GM18505 (cell line): ENCODE measurements at regions not wholly inside any gene's neighbourhood (a gene's known extent, or its start where the extent isn't known, plus 50 kb on each side); places are given as distances from the start of the nearest gene placed in this dataset.

Experiments
- ATAC-seq: cut with Tn5 transposase; IDR thresholded peaks from one replicate; pipeline ENCODE4 v1.9.1; 2021; ENCODE audit not compliant: unreplicated experiment
- POLR2A ChIP-seq: IDR thresholded peaks from 4 replicates; pipeline ENCODE4 v1.6.1; 2011; ENCODE audit warnings: borderline replicate concordance; ENCODE audit not compliant: insufficient read depth, insufficient read length; ENCODE audit errors: extremely low read depth

- no peak for TF ChIP-seq POLR2A
- ATAC-seq = no peak
These were observed 387.6 kb upstream of the NRP1 start for GRCh38 chr10:33722067-33722466.

DNA sequence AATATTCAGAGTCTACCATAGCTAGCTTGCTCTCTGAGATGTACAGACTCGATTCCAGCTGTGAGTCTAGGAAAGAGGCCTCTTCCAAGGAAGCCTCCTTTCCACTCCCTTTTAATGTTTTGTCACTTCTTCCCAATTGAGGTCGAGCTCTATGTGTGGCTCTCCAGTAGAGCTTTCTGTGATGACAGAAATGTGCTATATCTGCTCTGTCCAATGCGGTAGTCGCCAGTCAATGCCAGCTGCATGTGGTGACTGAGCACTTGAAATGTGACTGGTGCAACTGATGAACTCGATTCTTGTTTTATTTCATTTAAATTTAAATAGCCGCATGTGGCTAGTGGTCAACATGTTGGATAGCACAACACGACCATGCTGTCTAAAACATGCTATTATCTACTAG lies 387.0 kb upstream of the NRP1 start:
- no peak for ATAC-seq
- TF ChIP-seq POLR2A = no peak

- TF ChIP-seq POLR2A = no peak
- ATAC-seq = no peak
These were observed 385.7 kb upstream of the NRP1 start for GRCh38 chr10:33720161-33720560.

- ATAC-seq = no peak
These were observed 384.7 kb upstream of the NRP1 start for GRCh38 chr10:33719005-33719703.

DNA sequence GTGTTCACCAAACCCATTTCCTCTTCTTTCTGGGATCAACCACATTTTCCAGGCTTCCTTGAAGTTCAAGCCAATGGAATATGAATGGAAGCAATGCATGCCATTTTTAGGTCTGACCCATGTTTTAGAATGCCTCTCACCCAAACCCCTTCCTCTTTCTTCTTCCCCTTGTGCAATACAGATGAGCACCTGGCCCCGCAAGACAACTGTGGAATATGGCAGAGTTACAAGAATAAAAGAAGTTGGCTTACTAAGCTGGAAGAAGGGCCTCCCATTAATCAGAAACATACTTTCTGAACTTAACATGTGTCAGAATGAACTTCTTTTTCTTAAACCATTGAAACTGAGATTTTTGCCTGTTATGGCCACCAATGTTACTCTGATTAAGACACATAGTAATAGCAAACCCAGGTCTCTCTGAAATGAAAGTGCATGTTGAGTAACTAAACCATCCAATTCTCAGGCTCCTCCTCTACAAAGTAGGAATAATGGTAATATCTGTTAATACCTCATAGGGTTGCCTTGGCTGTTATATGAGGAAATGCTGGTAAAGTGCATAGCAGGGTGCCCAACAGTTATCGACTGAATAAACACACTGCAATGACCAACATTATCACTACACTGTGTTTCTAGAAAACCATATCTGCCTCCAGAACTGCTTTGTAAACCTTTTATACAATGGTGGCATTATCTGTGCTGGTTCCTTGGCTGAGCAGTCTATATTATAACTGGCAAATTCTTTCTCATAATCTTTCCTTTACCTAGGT lies 382.2 kb upstream of the NRP1 start:
- no peak for TF ChIP-seq POLR2A
- no peak for ATAC-seq

More at GRCh38 chr10:33719005-33719703, 384.7 kb upstream of the NRP1 start:
- TF ChIP-seq POLR2A = no peak

DNA sequence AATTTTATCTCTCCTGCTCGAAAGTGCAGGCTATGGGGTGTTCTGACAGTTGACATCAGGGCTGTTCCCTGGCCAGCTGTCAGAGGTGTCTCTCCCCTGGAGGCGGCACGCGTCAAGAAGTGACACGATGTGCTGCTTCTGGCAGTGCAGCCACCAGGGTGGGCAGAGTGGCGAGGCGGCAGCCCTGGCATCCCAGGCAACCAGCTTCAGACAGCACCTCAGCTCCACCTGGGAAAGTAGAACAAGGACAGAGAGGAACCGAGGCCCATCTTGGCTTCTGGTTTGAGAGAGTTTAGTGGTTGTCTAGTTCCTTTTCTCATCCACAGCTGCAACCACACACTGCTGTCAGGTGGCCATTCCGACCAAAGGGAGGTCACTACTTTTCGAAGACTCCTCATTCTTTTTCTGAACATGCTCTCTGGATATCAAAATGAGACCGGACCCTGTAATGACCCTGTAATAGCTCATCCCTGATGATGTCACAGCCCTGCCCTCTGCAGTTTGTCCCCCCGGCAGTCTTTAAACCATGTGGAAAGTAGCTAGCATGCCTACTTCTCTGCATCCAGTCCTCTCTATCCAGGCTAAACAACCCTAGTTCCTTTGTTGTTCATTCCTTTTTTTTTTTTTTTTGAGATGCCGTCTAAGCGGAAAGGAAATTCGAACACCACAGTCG lies 381.0 kb upstream of the NRP1 start:
- ATAC-seq = no peak
- TF ChIP-seq POLR2A = no peak

DNA sequence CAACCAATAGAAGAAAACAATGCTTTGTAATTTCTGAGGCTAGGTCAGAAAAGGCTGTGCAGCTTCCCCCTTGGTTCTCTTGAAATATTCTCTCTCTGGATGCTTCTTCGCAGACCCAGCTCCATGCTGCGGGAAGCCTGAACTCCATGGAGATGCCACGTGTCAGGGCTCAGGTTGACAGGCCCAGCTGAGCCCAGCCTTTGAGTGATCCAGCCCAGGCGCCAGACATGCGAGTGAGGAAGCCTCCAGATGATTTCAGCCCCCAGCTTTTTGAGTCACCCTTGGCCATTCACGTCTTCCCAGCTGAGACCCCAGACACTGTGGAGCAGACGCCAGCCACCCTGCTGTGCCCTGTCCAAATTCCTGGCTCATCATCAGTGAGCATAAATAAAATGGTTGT lies 378.4 kb upstream of the NRP1 start:
- TF ChIP-seq POLR2A = no peak
- no peak for ATAC-seq

DNA sequence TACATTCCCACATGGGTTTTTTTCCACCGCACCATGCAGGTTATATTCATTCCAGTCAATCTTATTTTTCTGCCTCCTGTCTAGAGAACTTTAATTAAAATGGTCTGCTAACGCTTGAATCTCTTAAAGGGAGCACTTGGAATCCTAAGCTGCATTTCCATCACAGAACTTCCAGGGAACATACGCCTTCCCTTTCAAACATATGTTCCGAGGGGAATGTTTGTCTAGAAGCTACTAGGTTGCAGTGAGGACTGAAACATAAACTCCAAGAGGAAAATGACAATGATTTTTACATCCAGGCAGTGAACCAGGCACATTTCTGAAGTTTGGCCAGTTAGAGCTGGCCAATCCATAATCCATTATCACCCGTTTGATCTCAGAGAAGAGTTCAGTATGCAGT lies 375.5 kb upstream of the NRP1 start:
- ATAC-seq = no peak

DNA sequence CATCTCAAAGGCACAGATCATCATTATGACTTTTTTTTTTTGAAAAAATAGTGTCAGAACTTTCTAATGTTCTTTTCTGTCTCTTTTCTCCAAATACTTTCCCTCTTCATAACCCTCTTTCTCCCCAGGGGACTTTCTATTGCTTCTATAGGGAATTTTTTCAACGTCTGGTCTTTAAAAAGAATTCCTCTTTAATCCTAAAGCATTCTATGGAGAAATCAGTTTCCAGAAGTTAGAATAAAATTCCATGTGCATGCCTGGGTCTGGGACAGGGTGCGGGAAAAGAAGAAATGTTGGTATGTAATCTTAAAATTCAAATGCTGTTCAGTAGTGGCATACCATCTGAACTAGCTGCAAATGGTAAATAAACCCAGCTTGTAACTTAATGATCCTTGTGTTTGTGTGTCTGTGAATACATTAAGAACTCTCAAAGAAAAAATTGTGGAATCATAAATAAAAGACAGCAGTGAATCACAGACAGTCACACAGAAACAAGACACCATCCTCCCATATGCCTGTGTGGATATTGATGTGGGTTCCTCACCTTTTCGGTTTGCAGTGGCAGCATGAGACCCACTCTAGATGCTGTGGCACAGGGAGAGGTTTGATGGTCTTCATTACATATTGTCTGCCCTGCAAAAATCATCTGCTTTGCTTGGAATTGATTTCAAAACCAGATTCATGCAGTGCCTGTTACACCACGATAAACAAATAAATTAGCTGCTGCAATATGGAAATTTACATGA lies 374.7 kb upstream of the NRP1 start:
- ATAC-seq = no peak
- no peak for TF ChIP-seq POLR2A

More for the DNA sequence above, 375.5 kb upstream of the NRP1 start:
- no peak for TF ChIP-seq POLR2A

- TF ChIP-seq POLR2A = no peak
- ATAC-seq = no peak
These were observed 374.1 kb upstream of the NRP1 start for GRCh38 chr10:33708561-33708960.

DNA sequence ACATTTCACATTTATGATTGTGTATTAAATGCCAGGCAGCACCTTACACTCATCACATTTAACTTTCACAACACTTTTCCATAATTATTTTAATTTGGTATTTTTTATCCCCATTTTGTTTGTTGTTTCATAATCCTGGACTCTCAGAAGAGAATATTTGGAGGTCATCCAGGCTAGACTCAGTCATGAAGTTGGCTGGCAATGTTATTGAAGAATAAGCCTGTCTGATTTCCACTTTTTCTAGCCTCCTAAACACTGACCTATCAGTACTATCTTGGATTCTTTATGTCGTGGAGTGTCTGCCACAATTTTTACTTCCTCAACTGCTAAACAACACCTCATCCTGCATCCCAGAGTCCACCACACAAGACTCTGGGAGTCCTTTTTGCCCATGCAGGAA lies 372.3 kb upstream of the NRP1 start:
- ATAC-seq = no peak
- TF ChIP-seq POLR2A = no peak

DNA sequence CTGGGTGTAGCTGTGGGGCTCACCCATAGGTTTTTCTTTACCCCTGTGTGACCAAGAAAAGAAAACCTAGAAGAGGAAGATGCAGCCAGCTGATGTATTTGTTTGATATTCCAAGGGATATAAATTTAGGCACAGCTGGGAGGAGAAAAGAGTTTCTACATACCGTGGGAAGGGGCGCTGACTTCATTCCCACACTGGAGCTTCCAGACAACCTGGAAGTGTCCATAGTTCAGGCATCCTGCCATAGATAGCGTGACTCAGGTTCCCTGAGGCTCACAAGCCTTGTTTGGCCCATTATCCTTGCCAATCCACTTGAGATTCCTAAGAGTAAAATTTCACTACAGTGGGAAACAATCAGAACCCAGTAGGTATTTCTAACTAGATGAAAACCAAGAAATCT lies 371.7 kb upstream of the NRP1 start:
- ATAC-seq = no peak
- TF ChIP-seq POLR2A = no peak

DNA sequence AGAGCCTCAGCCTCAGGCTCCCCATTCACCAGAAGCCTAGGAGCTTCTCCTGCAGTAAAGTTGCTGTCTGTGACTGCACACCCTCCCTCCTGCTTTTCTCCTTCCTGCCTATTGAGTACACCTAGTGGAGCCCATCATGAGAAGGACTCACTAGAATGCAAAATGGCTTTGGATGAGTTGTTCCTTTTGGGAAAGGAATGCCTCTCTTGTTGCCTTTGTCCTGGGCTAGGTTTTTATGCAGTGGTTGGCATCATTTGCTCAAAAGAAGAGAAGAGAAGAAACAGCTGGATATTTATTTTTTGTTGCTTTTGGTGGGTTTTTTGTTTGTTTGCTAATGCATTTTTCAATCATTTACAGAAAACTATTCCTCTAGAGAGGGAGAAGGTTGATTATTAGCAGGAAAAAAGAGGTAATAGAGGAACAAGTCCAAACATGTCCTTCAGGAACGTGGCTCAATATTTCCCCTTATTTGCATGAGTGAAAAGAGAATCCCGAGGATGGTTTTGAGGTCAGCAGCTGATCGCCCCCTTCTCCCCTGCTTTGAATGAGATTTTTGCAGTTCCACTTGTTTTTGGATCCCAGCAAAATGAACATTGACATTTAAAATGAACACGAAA lies 369.9 kb upstream of the NRP1 start:
- TF ChIP-seq POLR2A = no peak
- no peak for ATAC-seq
